ENCODE measurements at regions not wholly inside any gene's neighbourhood (a gene's known extent, or its start where the extent isn't known, plus 50 kb on each side); places are given as distances from the start of the nearest gene placed in this dataset.
"Not testable (repeated sequence)": the region's sequence is repeated elsewhere in the genome, so short reads cannot be mapped to it uniquely, and the experiment has no call there.

GRCh38 chr4:73671348-73671747, 51.1 kb upstream of the RASSF6 start:
- DNase-seq: not testable (repeated sequence)

GRCh38 chr4:73673286-73673685, 53.0 kb upstream of the RASSF6 start:
- DNase-seq: no peak

- DNase-seq: peak; percentile 39
Measured at GRCh38 chr4:73674451-73674919, 54.2 kb upstream of the RASSF6 start.

- DNase-seq: no peak
Measured at GRCh38 chr4:73675623-73676022, 55.4 kb upstream of the RASSF6 start.

- no peak for DNase-seq
Measured at GRCh38 chr4:73676136-73676535, 55.9 kb upstream of the RASSF6 start.

- no peak for DNase-seq
Measured at GRCh38 chr4:73676861-73677323, 56.7 kb upstream of the RASSF6 start.

- DNase-seq: peak; percentile 33
Measured at GRCh38 chr4:73679836-73680235, 59.6 kb upstream of the RASSF6 start.

GRCh38 chr4:73681776-73682175, 58.6 kb upstream of the CXCL8 start:
- no peak for DNase-seq

- no peak for DNase-seq
Measured at GRCh38 chr4:73682508-73682907, 57.9 kb upstream of the CXCL8 start.

GRCh38 chr4:73683033-73683432, 57.3 kb upstream of the CXCL8 start:
- no peak for DNase-seq

- DNase-seq: no peak
Measured at GRCh38 chr4:73683456-73683855, 56.9 kb upstream of the CXCL8 start.

GRCh38 chr4:73684097-73684496, 56.3 kb upstream of the CXCL8 start:
- no peak for DNase-seq

GRCh38 chr4:73685052-73685451, 55.3 kb upstream of the CXCL8 start:
- DNase-seq: no peak

- no peak for DNase-seq
Measured at GRCh38 chr4:73687421-73687820, 52.9 kb upstream of the CXCL8 start.

- DNase-seq: no peak
Measured at GRCh38 chr4:73690051-73690738, 50.2 kb upstream of the CXCL8 start.
